Skeletal muscle satellite cell (primary cell): ENCODE measurements at regions not wholly inside any gene's neighbourhood (a gene's known extent, or its start where the extent isn't known, plus 50 kb on each side); places are given as distances from the start of the nearest gene placed in this dataset.
"Not testable (repeated sequence)": the region's sequence is repeated elsewhere in the genome, so short reads cannot be mapped to it uniquely, and the experiment has no call there.

Experiments used
- H3K27me3 ChIP-seq: 2 replicates; pipeline ENCODE4 v1.7.0; 2013; ENCODE audit warnings: low read length; ENCODE audit not compliant: control insufficient read depth, insufficient read depth
- H3K36me3 ChIP-seq: 2 replicates; pipeline ENCODE4 v1.7.0; 2013; ENCODE audit warnings: mild to moderate bottlenecking, control low read depth, low read length; ENCODE audit not compliant: insufficient read depth
- H3K4me1 ChIP-seq: 2 replicates; pipeline ENCODE4 v1.7.0; 2013; ENCODE audit warnings: low read length; ENCODE audit not compliant: control insufficient read depth, insufficient read depth
- H3K4me2 ChIP-seq: 2 replicates; pipeline ENCODE4 v1.7.0; 2013; ENCODE audit warnings: mild to moderate bottlenecking, low read length
- H3K4me3 ChIP-seq: 2 replicates; pipeline ENCODE4 v1.7.0; 2013; ENCODE audit warnings: low read length
- H3K9ac ChIP-seq: 2 replicates; pipeline ENCODE4 v1.7.0; 2013; ENCODE audit warnings: mild to moderate bottlenecking, low read depth, low read length, moderate library complexity
- H3K9me3 ChIP-seq: replicated peaks from 2 replicates; pipeline ENCODE4 v1.7.0; 2013; ENCODE audit warnings: mild to moderate bottlenecking, control low read depth, low read length

- H3K4me3 ChIP-seq = no peak overlapping the region
- no peaks in the 10 kb centered on the region for H3K4me1 ChIP-seq
These were observed 126.1 kb downstream of the SPRY1 start for GRCh38 chr4:123522646-123523045.

DNA sequence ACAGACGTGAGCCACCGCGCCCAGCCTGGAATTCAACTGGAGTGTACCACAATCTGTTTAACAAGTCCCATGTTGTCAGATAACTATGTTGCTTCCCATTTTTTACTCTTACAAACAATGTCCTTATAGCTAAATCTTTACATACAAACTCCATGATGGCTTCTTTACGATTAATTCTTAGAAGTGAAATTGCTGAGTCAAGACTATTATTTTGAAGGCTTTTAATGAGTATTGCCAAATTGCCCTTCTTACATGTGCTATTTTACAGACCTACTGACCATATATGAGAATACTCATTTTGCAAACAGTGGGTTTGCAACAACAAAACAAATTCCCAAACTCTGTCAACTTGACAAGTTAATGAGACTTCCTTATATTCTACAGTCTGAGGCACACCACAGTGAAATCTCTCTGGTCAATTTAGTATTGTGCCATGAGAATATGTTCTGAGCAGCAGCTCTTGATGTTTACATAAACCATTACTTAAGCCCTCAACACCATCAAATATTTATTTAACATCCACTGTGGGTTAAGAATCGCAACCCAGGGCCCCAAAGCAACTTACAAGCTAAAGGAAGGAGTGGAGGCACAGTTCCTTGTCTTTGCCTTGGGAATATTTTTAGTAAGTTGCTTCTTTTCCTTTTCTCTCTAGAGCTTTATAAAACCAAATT is 128.5 kb downstream of the SPRY1 start:
- Histone ChIP-seq H3K27me3 (no peaks in the 10 kb centered on the region), H3K36me3 (no peaks in the 10 kb centered on the region), H3K4me3 (no peak overlapping the region), H3K9me3 (no peaks in the 10 kb centered on the region), H3K4me1 (no peaks in the 10 kb centered on the region), H3K4me2 (no peak overlapping the region), H3K9ac (no peak overlapping the region)

More at GRCh38 chr4:123522646-123523045, 126.1 kb downstream of the SPRY1 start:
- Histone ChIP-seq H3K9me3 (no peaks in the 10 kb centered on the region), H3K4me2 (no peak overlapping the region), H3K9ac (no peak overlapping the region), H3K27me3 (no peaks in the 10 kb centered on the region), H3K36me3 (no peaks in the 10 kb centered on the region)

DNA sequence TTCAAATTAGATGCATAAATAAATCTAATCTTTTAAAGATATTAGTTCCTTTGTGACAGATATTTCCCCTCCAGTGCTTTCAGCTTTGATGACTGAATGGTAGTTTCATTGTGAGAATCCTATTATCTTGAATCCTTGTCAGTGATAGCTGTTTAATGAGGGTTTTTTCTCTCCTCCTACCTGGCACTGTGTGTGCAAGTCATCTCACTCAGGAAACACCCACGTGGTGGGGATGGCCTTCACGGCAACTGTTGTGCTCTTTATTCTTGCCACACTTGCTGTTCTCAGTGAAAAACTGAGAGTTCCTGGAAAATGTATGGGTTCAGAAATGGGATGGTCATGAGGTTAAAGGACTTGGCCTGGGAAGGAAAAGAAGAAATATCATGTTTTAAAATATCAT is 129.9 kb downstream of the SPRY1 start:
- H3K4me3 ChIP-seq = no peak overlapping the region
- H3K9ac ChIP-seq = no peak overlapping the region
- H3K4me2 ChIP-seq = no peak overlapping the region
- H3K27me3 ChIP-seq = no peaks in the 10 kb centered on the region
- H3K9me3 ChIP-seq = no peaks in the 10 kb centered on the region
- H3K4me1 ChIP-seq = no peaks in the 10 kb centered on the region
- H3K36me3 ChIP-seq = no peaks in the 10 kb centered on the region

- H3K4me3 ChIP-seq = no peak overlapping the region
- no peaks in the 10 kb centered on the region for H3K9me3 ChIP-seq
- no peak overlapping the region for H3K4me2 ChIP-seq
- H3K36me3 ChIP-seq = no peaks in the 10 kb centered on the region
- no peaks in the 10 kb centered on the region for H3K27me3 ChIP-seq
- no peaks in the 10 kb centered on the region for H3K4me1 ChIP-seq
- no peak overlapping the region for H3K9ac ChIP-seq
These were observed 132.1 kb downstream of the SPRY1 start for GRCh38 chr4:123528501-123529277.

GRCh38 chr4:123529278-123529568 is 132.6 kb downstream of the SPRY1 start:
- Histone ChIP-seq H3K4me1 (no peaks in the 10 kb centered on the region), H3K27me3 (no peaks in the 10 kb centered on the region), H3K36me3 (no peaks in the 10 kb centered on the region), H3K4me3 (no peak overlapping the region), H3K4me2 (no peak overlapping the region), H3K9ac (no peak overlapping the region), H3K9me3 (no peaks in the 10 kb centered on the region)

DNA sequence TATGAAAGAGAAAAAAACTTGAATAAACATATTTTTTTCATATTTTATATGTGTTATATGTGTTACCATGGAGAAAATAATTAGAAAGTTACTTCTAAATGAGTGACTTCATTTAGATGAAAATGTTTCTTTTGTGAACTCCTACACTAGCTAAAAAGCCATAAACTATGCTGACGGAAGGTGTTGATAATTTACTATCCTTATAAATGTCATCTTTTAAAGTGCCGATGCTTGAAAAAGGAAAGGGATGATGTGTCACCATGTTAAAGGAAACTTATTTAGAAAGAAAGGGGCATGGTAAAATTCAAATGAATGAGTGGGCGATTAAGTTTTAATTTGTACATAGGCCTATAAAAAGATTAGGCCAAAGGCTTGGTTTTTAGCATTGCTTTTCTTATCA is 133.8 kb downstream of the SPRY1 start:
- H3K4me3 ChIP-seq = no peak overlapping the region
- H3K36me3 ChIP-seq = no peaks in the 10 kb centered on the region
- no peaks in the 10 kb centered on the region for H3K4me1 ChIP-seq
- H3K9ac ChIP-seq = no peak overlapping the region
- H3K9me3 ChIP-seq = no peaks in the 10 kb centered on the region
- H3K27me3 ChIP-seq = no peaks in the 10 kb centered on the region
- H3K4me2 ChIP-seq = no peak overlapping the region

- no peaks in the 10 kb centered on the region for H3K36me3 ChIP-seq
- H3K9ac ChIP-seq = no peak overlapping the region
- H3K9me3 ChIP-seq = no peaks in the 10 kb centered on the region
- H3K4me1 ChIP-seq = no peaks in the 10 kb centered on the region
- H3K4me3 ChIP-seq = no peak overlapping the region
- no peaks in the 10 kb centered on the region for H3K27me3 ChIP-seq
- H3K4me2 ChIP-seq = no peak overlapping the region
These were observed 138.6 kb downstream of the SPRY1 start for GRCh38 chr4:123535037-123535748.

DNA sequence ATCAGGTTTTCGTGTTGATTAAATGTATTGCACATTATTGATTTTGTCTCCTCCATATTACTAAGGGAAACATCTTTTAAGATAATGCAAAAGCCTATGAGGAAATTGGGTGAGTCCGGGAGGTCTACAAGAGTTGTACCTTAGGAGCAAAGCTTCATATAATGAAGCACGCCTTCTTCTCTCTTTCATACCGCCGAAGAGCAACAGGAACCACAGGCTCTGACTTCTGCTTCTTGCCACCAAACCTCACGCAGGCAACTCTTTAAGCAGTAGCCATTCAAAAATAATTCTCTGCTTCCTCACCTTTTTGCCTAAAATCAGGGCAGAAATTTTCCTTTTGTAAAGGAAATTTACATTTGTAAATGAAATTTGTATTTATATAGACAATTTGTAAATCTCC is 139.6 kb downstream of the SPRY1 start:
- Histone ChIP-seq H3K4me1 (no peaks in the 10 kb centered on the region), H3K9ac (no peak overlapping the region), H3K9me3 (no peaks in the 10 kb centered on the region), H3K4me3 (no peak overlapping the region), H3K36me3 (no peaks in the 10 kb centered on the region), H3K27me3 (no peaks in the 10 kb centered on the region), H3K4me2 (no peak overlapping the region)

GRCh38 chr4:123537906-123538402 is 141.4 kb downstream of the SPRY1 start:
- H3K9ac ChIP-seq, H3K27me3 ChIP-seq, H3K4me3 ChIP-seq, H3K36me3 ChIP-seq, H3K4me2 ChIP-seq, H3K9me3 ChIP-seq, H3K4me1 ChIP-seq: not testable (repeated sequence)

DNA sequence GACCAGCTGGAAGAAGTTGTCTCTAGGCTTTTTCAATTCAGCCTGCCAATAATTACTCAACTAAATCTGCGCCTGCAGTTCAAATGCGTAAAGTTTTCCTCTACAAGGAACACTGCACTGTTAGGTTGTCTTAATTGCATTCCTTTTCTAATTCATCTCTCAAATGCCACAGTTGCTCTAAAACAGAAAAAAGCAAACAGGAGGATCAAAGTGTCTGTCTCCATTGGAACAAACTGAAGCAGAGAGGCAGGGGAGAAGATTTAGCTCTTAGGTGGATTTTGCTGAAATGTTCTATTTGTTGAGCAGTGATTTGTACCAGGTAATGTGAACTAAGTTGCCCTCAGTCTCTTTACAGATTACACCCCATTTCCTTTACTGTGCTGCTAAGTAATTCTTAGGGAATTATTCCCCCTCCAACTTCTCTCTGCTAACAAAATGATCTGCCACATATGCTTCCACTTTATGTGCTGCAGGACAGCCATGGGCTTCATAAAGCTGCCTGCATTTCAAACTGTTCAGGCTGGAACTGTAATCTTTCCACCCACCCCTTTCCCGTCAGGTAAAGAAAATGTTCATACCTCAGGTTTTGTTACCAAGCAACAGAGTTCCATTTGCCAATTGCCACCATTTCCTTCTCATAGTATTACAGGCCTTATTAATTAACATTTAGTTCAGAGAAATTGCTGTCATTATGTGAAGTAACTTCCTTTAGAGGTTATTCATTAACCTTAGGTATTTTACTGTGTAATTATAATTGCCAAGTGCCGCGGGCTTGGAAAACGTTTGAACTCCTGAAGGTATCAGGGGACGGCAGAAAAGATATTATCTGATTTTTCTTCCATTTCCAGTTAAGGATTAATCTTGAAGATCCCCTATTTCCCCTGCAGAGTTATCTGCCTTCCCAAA is 149.3 kb downstream of the SPRY1 start:
- H3K4me2 ChIP-seq = no peak overlapping the region
- no peaks in the 10 kb centered on the region for H3K27me3 ChIP-seq
- H3K4me3 ChIP-seq = no peak overlapping the region
- no peaks in the 10 kb centered on the region for H3K36me3 ChIP-seq
- no peaks in the 10 kb centered on the region for H3K9me3 ChIP-seq
- no peaks in the 10 kb centered on the region for H3K4me1 ChIP-seq
- no peak overlapping the region for H3K9ac ChIP-seq

DNA sequence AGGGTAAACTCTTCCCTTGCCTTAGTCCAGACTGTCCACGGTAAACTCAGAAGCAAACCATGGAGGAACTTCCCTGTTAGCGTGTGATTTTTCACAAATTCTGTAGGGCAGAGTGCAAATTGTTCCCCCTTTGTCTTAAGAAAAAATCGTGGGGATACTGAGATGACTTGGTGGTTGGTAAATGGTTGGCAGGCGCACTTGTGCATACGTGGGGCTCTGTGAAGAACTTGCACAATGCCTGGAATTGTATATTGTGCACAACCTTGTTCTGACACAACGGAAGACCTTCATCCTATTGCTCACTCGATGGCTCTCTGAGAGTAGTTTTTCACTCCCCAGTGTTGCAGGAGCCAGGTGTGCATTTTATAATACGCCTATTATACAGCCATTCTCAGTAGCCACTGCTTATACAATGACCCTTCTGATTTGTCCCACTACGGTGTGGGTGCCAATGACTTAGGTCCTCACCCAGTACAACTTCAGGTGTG is 150.0 kb downstream of the SPRY1 start:
- no peaks in the 10 kb centered on the region for H3K27me3 ChIP-seq
- H3K9ac ChIP-seq = no peak overlapping the region
- no peaks in the 10 kb centered on the region for H3K9me3 ChIP-seq
- H3K4me2 ChIP-seq = no peak overlapping the region
- H3K4me1 ChIP-seq = no peaks in the 10 kb centered on the region
- no peak overlapping the region for H3K4me3 ChIP-seq
- no peaks in the 10 kb centered on the region for H3K36me3 ChIP-seq
